ENCODE measurements at regions not wholly inside any gene's neighbourhood (a gene's known extent, or its start where the extent isn't known, plus 50 kb on each side); places are given as distances from the start of the nearest gene placed in this dataset.

GRCh38 chr4:141543706-141544105 lies 92.7 kb upstream of the IL15 start:
- no peaks in the 10 kb centered on the region for H3K9me3 ChIP-seq (replicated peaks; ENCODE audit: control insufficient read depth, insufficient read depth, low read length)
- ChIA-PET POLR2A (no interaction called here), CTCF (interaction anchor here (0.9 kb wide), 1 partner anchor 220 kb away, joined by 3 read pairs; no protein-coding TSS in a partner anchor)
- H3K36me3 ChIP-seq (ENCODE audit: control insufficient read depth in 2 of 2, extremely low read depth in 1 of 2, insufficient read depth in 2 of 2, low read length in 2 of 2): no peaks in the 10 kb centered on the region
- TF ChIP-seq GATA2 (IDR thresholded peaks at IDR 0.05; ENCODE audit: insufficient read depth, insufficient read length, low read depth, low read length) (no peak), MAX (IDR thresholded peaks at IDR 0.05; ENCODE audit: insufficient read depth, insufficient read length) (no peak), POLR2A (IDR thresholded peaks at IDR 0.05; ENCODE audit: low read depth, low read length) (no peak), POLR2AphosphoS5 (IDR thresholded peaks at IDR 0.05; ENCODE audit: insufficient read depth, low read depth, low read length) (no peak)
- no peaks in the 10 kb centered on the region for H4K20me1 ChIP-seq (replicated peaks; ENCODE audit: control insufficient read depth, extremely low read depth, insufficient read depth, low read length)
- FAIRE-seq (no peak), DNase-seq (ENCODE audit: low read depth, low spot score) (no peak)
- H3K4me1 ChIP-seq (ENCODE audit: control insufficient read depth, extremely low read depth, insufficient read depth, low read length): no peaks in the 10 kb centered on the region
- intact Hi-C loops (cut with micrococcal nuclease): no loop called here
- H3K4me3 ChIP-seq (replicated peaks in 1 of 3; ENCODE audit: insufficient read depth in 1 of 3, low read depth in 1 of 3, low read length in 3 of 3): no peak overlapping the region
- H3K27ac ChIP-seq (ENCODE audit: insufficient read depth, low read depth, low read length): no peak overlapping the region
- H2AFZ ChIP-seq (ENCODE audit: low read depth, low read length): no peak overlapping the region
- no peak overlapping the region for H3K4me2 ChIP-seq (ENCODE audit: insufficient read depth, low read length)
- H3K27me3 ChIP-seq (ENCODE audit: control insufficient read depth in 2 of 2, insufficient read depth in 2 of 2, low read length in 2 of 2): no peaks in the 10 kb centered on the region
- H3K9me1 ChIP-seq (replicated peaks; ENCODE audit: control insufficient read depth, extremely low read depth, insufficient read depth, low read length): no peaks in the 10 kb centered on the region
- H3K9ac ChIP-seq (replicated peaks; ENCODE audit: extremely low read depth, insufficient read depth, low read length): no peak overlapping the region
- no peaks in the 10 kb centered on the region for H3K79me2 ChIP-seq (ENCODE audit: control insufficient read depth, insufficient read depth, low read length)
- BruUV-seq (replicated peaks): no TSS peak
- dilution Hi-C loops (cut with MboI; ENCODE audit: extremely low pct_ligation_motif_present, low sequenced_read_pairs): no loop called here

GRCh38 chr4:141548791-141549190 lies 87.6 kb upstream of the IL15 start:
- TF ChIP-seq JUN (IDR thresholded peaks at IDR 0.05; ENCODE audit: borderline replicate concordance, insufficient read depth, insufficient read length, low read depth) (no peak), POLR2A (IDR thresholded peaks at IDR 0.05; ENCODE audit: low read depth, low read length) (no peak), MAX (IDR thresholded peaks at IDR 0.05; ENCODE audit: insufficient read depth, insufficient read length) (no peak), FOS (IDR thresholded peaks at IDR 0.05; ENCODE audit: borderline replicate concordance, insufficient read depth, low read length) (no peak), EZH2 (IDR thresholded peaks at IDR 0.05; ENCODE audit: borderline replicate concordance, low read depth, low read length, severe bottlenecking) (no peak)
- DNase-seq (ENCODE audit: low read depth, low spot score) (no peak), FAIRE-seq (no peak)
- no peaks in the 10 kb centered on the region for H4K20me1 ChIP-seq (replicated peaks; ENCODE audit: control insufficient read depth, extremely low read depth, insufficient read depth, low read length)
- CTCF ChIA-PET: interaction anchor here (0.7 kb wide), 1 partner anchor 12 kb away, joined by 3 read pairs; no protein-coding TSS in a partner anchor
- H3K9me1 ChIP-seq (replicated peaks; ENCODE audit: control insufficient read depth, extremely low read depth, insufficient read depth, low read length): no peaks in the 10 kb centered on the region
- no TSS peak for BruUV-seq (replicated peaks)
- no peak overlapping the region for H2AFZ ChIP-seq (ENCODE audit: low read depth, low read length)
- no peaks in the 10 kb centered on the region for H3K79me2 ChIP-seq (ENCODE audit: control insufficient read depth, insufficient read depth, low read length)
- no peaks in the 10 kb centered on the region for H3K27me3 ChIP-seq (ENCODE audit: control insufficient read depth in 2 of 2, insufficient read depth in 2 of 2, low read length in 2 of 2)
- no peak overlapping the region for H3K4me2 ChIP-seq (ENCODE audit: insufficient read depth, low read length)
- H3K9ac ChIP-seq (replicated peaks; ENCODE audit: extremely low read depth, insufficient read depth, low read length): no peak overlapping the region
- intact Hi-C loops (cut with micrococcal nuclease): no loop called here
- POLR2A ChIA-PET: no interaction called here
- H3K4me1 ChIP-seq (ENCODE audit: control insufficient read depth, extremely low read depth, insufficient read depth, low read length): no peaks in the 10 kb centered on the region
- no peak overlapping the region for H3K4me3 ChIP-seq (replicated peaks in 1 of 3; ENCODE audit: insufficient read depth in 1 of 3, low read depth in 1 of 3, low read length in 3 of 3)
- H3K36me3 ChIP-seq (ENCODE audit: control insufficient read depth in 2 of 2, extremely low read depth in 1 of 2, insufficient read depth in 2 of 2, low read length in 2 of 2): no peaks in the 10 kb centered on the region
- H3K27ac ChIP-seq (ENCODE audit: insufficient read depth, low read depth, low read length): no peak overlapping the region
- dilution Hi-C loops (cut with MboI; ENCODE audit: extremely low pct_ligation_motif_present, low sequenced_read_pairs): no loop called here
- no peaks in the 10 kb centered on the region for H3K9me3 ChIP-seq (replicated peaks; ENCODE audit: control insufficient read depth, insufficient read depth, low read length)
